ENCODE measurements at regions not wholly inside any gene's neighbourhood (a gene's known extent, or its start where the extent isn't known, plus 50 kb on each side); places are given as distances from the start of the nearest gene placed in this dataset.

DNA sequence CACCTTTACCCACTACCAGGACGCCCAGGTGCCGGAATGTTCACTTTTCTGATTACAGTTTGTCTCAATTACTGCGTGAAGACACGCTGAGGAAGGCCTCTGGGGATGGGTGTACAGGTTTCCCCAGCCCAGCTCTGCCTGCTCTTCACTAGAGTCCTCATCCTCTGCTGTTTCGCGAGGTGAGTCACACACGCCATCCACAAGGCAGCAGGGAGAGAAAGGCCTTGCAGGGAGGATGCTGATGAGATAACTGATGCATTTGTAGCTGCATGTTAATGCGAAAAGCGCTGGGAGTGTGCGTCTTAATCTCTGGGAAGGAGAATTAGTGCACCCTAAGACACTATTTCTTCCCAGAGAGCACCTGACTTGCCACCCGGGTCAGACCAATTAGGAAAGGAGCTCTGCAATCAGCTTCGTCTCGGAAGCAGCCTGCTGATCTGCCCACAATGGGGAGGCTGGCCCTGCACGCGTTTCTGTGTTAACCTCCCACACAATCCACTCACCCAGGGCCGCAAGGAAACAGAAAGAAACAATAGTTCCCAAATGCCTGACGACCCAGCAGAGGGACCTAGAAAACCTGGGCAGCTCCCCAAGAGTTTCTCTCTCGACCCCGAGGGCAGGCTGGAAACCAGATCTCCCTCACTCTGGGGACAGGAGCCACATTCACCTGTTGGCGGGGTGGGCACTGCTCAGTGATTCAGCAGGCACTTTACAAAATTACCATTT, 578.7 kb downstream of the GLRX3 start:
- DNase-seq: no peak
- H3K23me2 ChIP-seq (ENCODE audit: insufficient read length, low read depth, low read length, poor library complexity, severe bottlenecking): no peaks in the 10 kb centered on the region
- H3K23ac ChIP-seq (ENCODE audit: insufficient read length, low read depth, low read length): no peak overlapping the region
- H3K9ac ChIP-seq (ENCODE audit: extremely low read depth, insufficient read length, low read length): no peak overlapping the region
- no peaks in the 10 kb centered on the region for H3K79me1 ChIP-seq (ENCODE audit: insufficient read depth, low read depth, low read length, poor library complexity, severe bottlenecking)
- H3K4me3 Mint-ChIP-seq: no peak overlapping the region
- no peaks in the 10 kb centered on the region for H3K36me3 Mint-ChIP-seq (ENCODE audit: insufficient read depth in 1 of 3, low read depth in 3 of 3)
- WGBS (ENCODE audit: extremely low coverage, insufficient read length, low lambda C conversion rate): no CpG with 5 or more reads among the region's 20 CpGs
- H3K4me1 ChIP-seq (ENCODE audit: insufficient read depth, low read length): no peaks in the 10 kb centered on the region
- no peaks in the 10 kb centered on the region for H3K9me3 Mint-ChIP-seq
- H3K9me3 ChIP-seq (ENCODE audit: control insufficient read depth, low read depth, low read length): no peaks in the 10 kb centered on the region
- H3K4ac ChIP-seq (ENCODE audit: low read depth, low read length): no peak overlapping the region
- H2BK5ac ChIP-seq (ENCODE audit: insufficient read length, low read length): no peak overlapping the region
- no peak overlapping the region for H3T11ph ChIP-seq (ENCODE audit: low read length)
- H4K5ac ChIP-seq (ENCODE audit: insufficient read length, low read depth, low read length): no peak overlapping the region
- no peak overlapping the region for H2BK15ac ChIP-seq (ENCODE audit: low read depth, low read length)
- H2BK12ac ChIP-seq (ENCODE audit: insufficient read length, low read depth, low read length): no peak overlapping the region
- peaks cover 3% of the 10 kb centered on the region; the same call in 1 of the 2 replicates for H3K27me3 Mint-ChIP-seq (ENCODE audit: low read depth)
- no peak overlapping the region for H4K91ac ChIP-seq (ENCODE audit: insufficient read length, low read depth, low read length)
- no peak overlapping the region for H3K27ac ChIP-seq (ENCODE audit: insufficient read length, low read depth, low read length)
- no peak overlapping the region for H3K56ac ChIP-seq (ENCODE audit: insufficient read length, low read depth, low read length)
- H3K27ac Mint-ChIP-seq: no peak overlapping the region
- H2BK20ac ChIP-seq (ENCODE audit: low read depth, low read length, poor library complexity, severe bottlenecking): no peak overlapping the region
- no peaks in the 10 kb centered on the region for H3K27me3 ChIP-seq (ENCODE audit: insufficient read depth, low read length)
- H2AFZ ChIP-seq (ENCODE audit: low read length): no peak overlapping the region
- no peak overlapping the region for H3K4me2 ChIP-seq (ENCODE audit: insufficient read depth, insufficient read length, low read length)
- H2BK120ac ChIP-seq (ENCODE audit: low read depth, low read length, poor library complexity, severe bottlenecking): no peak overlapping the region
- H4K8ac ChIP-seq (replicated peaks; ENCODE audit: insufficient read length, low read depth, low read length): no peak overlapping the region
- H3K4me1 Mint-ChIP-seq: peaks cover 2 to 7% of the 10 kb centered on the region in 2 experiments; a peak in 1 of 4 replicates
- TF ChIP-seq, protein P1, sequence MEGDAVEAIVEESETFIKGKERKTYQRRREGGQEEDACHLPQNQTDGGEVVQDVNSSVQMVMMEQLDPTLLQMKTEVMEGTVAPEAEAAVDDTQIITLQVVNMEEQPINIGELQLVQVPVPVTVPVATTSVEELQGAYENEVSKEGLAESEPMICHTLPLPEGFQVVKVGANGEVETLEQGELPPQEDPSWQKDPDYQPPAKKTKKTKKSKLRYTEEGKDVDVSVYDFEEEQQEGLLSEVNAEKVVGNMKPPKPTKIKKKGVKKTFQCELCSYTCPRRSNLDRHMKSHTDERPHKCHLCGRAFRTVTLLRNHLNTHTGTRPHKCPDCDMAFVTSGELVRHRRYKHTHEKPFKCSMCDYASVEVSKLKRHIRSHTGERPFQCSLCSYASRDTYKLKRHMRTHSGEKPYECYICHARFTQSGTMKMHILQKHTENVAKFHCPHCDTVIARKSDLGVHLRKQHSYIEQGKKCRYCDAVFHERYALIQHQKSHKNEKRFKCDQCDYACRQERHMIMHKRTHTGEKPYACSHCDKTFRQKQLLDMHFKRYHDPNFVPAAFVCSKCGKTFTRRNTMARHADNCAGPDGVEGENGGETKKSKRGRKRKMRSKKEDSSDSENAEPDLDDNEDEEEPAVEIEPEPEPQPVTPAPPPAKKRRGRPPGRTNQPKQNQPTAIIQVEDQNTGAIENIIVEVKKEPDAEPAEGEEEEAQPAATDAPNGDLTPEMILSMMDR (conservative IDR thresholded peaks at IDR 0.05): no peak
- H2AK5ac ChIP-seq (ENCODE audit: insufficient read length, low read length): no peak overlapping the region
- H3K79me2 ChIP-seq (ENCODE audit: insufficient read depth, low read length): no peaks in the 10 kb centered on the region
- no peaks in the 10 kb centered on the region for H4K20me1 ChIP-seq (ENCODE audit: control insufficient read depth, insufficient read depth, insufficient read length)
- no peak overlapping the region for H3K14ac ChIP-seq (ENCODE audit: insufficient read depth, low read length)
- no peak overlapping the region for H3K18ac ChIP-seq (ENCODE audit: insufficient read length, low read depth, low read length)

Data from H9 (cell line).